Upper lobe of left lung (tissue), 6 donors: ENCODE measurements at regions not wholly inside any gene's neighbourhood (a gene's known extent, or its start where the extent isn't known, plus 50 kb on each side); places are given as distances from the start of the nearest gene placed in this dataset.
"Not testable (repeated sequence)": the region's sequence is repeated elsewhere in the genome, so short reads cannot be mapped to it uniquely, and the experiment has no call there.

ENCODE experiments used
- ATAC-seq, 2 donors: fragments of 200-7000 bp; cut with Tn5 transposase; one replicate each; pipeline ENCODE4 v1.9.1; 2022; ENCODE audit warnings: mild to moderate bottlenecking in 2 of 2, moderate library complexity in 2 of 2; ENCODE audit not compliant: low FRiP score in 2 of 2
- DNase-seq, 2 donors: peaks; one replicate each; pipeline ENCODE4 v3.0.0-alpha.2; 2019 to 2020
- H3K27ac ChIP-seq, 4 donors: fragments of 200-600 bp; sonication (generic); one replicate each; pipeline ENCODE4 v1.5.1; 2016 to 2019
- H3K27me3 ChIP-seq, 4 donors: fragments of 200-600 bp; sonication (generic); one replicate each; pipeline ENCODE4 v1.5.1; 2017 to 2019
- H3K36me3 ChIP-seq, 4 donors: fragments of 200-600 bp; sonication (generic); one replicate each; pipeline ENCODE4 v1.5.1; 2016 to 2019
- H3K4me1 ChIP-seq, 4 donors: fragments of 200-600 bp; sonication (generic); one replicate each; pipeline ENCODE4 v1.5.1; 2018 to 2019
- H3K4me3 ChIP-seq, 4 donors: fragments of 200-600 bp; sonication (generic); one replicate each; pipeline ENCODE4 v1.5.1; 2017 to 2019; ENCODE audit warnings: mild to moderate bottlenecking in 2 of 4, moderate library complexity in 1 of 4
- H3K9me3 ChIP-seq, 4 donors: fragments of 200-600 bp; sonication (generic); one replicate each; pipeline ENCODE4 v1.5.1; 2018 to 2019
- CTCF ChIP-seq, 6 experiments: fragments of 450-650 bp in 4 of 6; fragments of 200-600 bp in 2 of 6; sonication (generic) in 2 of 6; IDR thresholded peaks; one replicate each; pipeline ENCODE4 v1.5.1; 2016 to 2019; ENCODE audit warnings: antibody characterized with exemption in 6 of 6
- EP300 ChIP-seq, 4 donors: sonication (generic); formaldehyde crosslinking; IDR thresholded peaks; one replicate each; pipeline ENCODE4 v1.5.1; 2017; ENCODE audit warnings: antibody characterized with exemption in 4 of 4, control low read depth in 2 of 4
- POLR2A ChIP-seq, 4 donors: fragments of 450-650 bp; IDR thresholded peaks; one replicate each; pipeline ENCODE4 v1.5.1; 2016 to 2017; ENCODE audit warnings: antibody characterized with exemption in 4 of 4, mild to moderate bottlenecking in 2 of 4
- POLR2AphosphoS5 ChIP-seq, 2 donors: sonication (generic); formaldehyde crosslinking; IDR thresholded peaks; one replicate each; pipeline ENCODE4 v1.5.1; 2017; ENCODE audit warnings: antibody characterized with exemption in 2 of 2
- WGBS, 2 donors: methylation state at CpG; one replicate each; pipeline ENCODE4 v1.1.5; 2017 to 2018; 5-methylcytosine and 5-hydroxymethylcytosine counted together
- donor health status: DM: no; HTN: no; CAD: no; lungs with moderate emphysema.
- donor health status: DM: no; HTN: yes; CAD: no; lungs with severe emphysema.

- Histone ChIP-seq H3K4me3 (no peak overlapping the region), H3K9me3 (peaks cover 0 to 9% (median 0%) of the 10 kb centered on the region in 4 donors), H3K4me1 (no peaks in the 10 kb centered on the region), H3K36me3 (no peaks in the 10 kb centered on the region), H3K27ac (no peak overlapping the region), H3K27me3 (no peaks in the 10 kb centered on the region)
- no peak for ATAC-seq
- 81 to 92% methylated on average over 1 of the region's 1 CpG for WGBS, 2 donors
- DNase-seq, result no peak
- TF ChIP-seq POLR2AphosphoS5 (IDR thresholded peaks at IDR 0.05) (no peak), POLR2A (IDR thresholded peaks at IDR 0.05) (no peak), CTCF (IDR thresholded peaks at IDR 0.05) (no peak), EP300 (IDR thresholded peaks at IDR 0.05) (no peak)
Measured at GRCh38 chr1:189226779-189227178, 1250.9 kb downstream of the BRINP3 start.

GRCh38 chr1:189237008-189237407, 1240.7 kb downstream of the BRINP3 start:
- no peak overlapping the region for H3K4me3 ChIP-seq
- no peak overlapping the region for H3K27ac ChIP-seq
- no peaks in the 10 kb centered on the region for H3K27me3 ChIP-seq
- TF ChIP-seq POLR2AphosphoS5 (IDR thresholded peaks at IDR 0.05), result no peak
- no peak for TF ChIP-seq POLR2A (IDR thresholded peaks at IDR 0.05)
- no peak for TF ChIP-seq CTCF (IDR thresholded peaks at IDR 0.05)
- TF ChIP-seq EP300 (IDR thresholded peaks at IDR 0.05), result no peak
- DNase-seq (no peak), ATAC-seq (no peak)
- H3K36me3 ChIP-seq, result no peaks in the 10 kb centered on the region
- H3K9me3 ChIP-seq, result no peaks in the 10 kb centered on the region
- no peaks in the 10 kb centered on the region for H3K4me1 ChIP-seq
- 82 to 86% methylated on average over 3 of the region's 3 CpGs for WGBS, 2 donors

GRCh38 chr1:189253601-189254350, 1223.9 kb downstream of the BRINP3 start:
- Histone ChIP-seq H3K9me3 (no peaks in the 10 kb centered on the region), H3K4me1 (no peaks in the 10 kb centered on the region), H3K36me3 (no peaks in the 10 kb centered on the region), H3K4me3 (no peak overlapping the region), H3K27ac (no peak overlapping the region), H3K27me3 (no peaks in the 10 kb centered on the region)
- 81 to 86% methylated on average over 18 of the region's 18 CpGs for WGBS, 2 donors
- TF ChIP-seq POLR2A (IDR thresholded peaks at IDR 0.05) (no peak), CTCF (IDR thresholded peaks at IDR 0.05) (no peak), EP300 (IDR thresholded peaks at IDR 0.05) (no peak), POLR2AphosphoS5 (IDR thresholded peaks at IDR 0.05) (no peak)
- ATAC-seq (no peak), DNase-seq (peak in 1 of 2 donors; percentile 56)

GRCh38 chr1:189261128-189261527, 1216.5 kb downstream of the BRINP3 start:
- H3K4me3 ChIP-seq, ATAC-seq, H3K36me3 ChIP-seq, DNase-seq, H3K27ac ChIP-seq, H3K4me1 ChIP-seq, H3K27me3 ChIP-seq: not testable (repeated sequence)
- H3K9me3 ChIP-seq, result peaks cover 0 to 11% (median 8%) of the 10 kb centered on the region in 4 donors
- WGBS, 2 donors, result 98 to 100% methylated on average over 1 of the region's 1 CpG

GRCh38 chr1:189269011-189269410, 1208.7 kb downstream of the BRINP3 start:
- Histone ChIP-seq H3K36me3 (no peaks in the 10 kb centered on the region), H3K9me3 (peaks cover 8 to 42% (median 22%) of the 10 kb centered on the region in 4 donors), H3K27me3 (no peaks in the 10 kb centered on the region), H3K4me1 (no peaks in the 10 kb centered on the region), H3K27ac (no peak overlapping the region), H3K4me3 (no peak overlapping the region)
- TF ChIP-seq EP300 (IDR thresholded peaks at IDR 0.05), result no peak
- TF ChIP-seq POLR2AphosphoS5 (IDR thresholded peaks at IDR 0.05), result no peak
- TF ChIP-seq POLR2A (IDR thresholded peaks at IDR 0.05), result no peak
- TF ChIP-seq CTCF (IDR thresholded peaks at IDR 0.05), result no peak
- ATAC-seq (no peak), DNase-seq (no peak)
- 71 to 72% methylated on average over 2 of the region's 2 CpGs for WGBS, 2 donors
